ENCODE measurements at regions not wholly inside any gene's neighbourhood (a gene's known extent, or its start where the extent isn't known, plus 50 kb on each side); places are given as distances from the start of the nearest gene placed in this dataset.
"Not testable (repeated sequence)": the region's sequence is repeated elsewhere in the genome, so short reads cannot be mapped to it uniquely, and the experiment has no call there.

DNA sequence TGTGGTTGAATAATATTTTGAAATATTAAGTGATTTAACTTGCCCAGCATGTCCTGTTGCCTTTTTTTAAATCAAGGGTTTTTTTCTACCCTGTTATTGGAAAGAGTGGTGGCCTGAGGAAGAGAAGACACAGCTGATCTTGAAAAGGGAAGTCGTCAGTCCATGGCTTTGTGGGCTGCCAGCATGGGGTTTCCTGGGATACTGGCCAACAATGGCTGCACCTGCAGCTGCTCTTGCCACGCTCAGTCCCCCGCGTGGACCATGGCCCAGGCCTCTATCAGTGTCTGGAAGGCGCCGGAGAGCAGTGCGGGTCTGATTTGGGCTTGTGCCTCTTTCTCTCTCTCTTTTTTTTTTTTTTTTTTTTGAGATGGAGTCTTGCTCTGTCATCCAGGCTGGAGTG is 99.3 kb downstream of the ASB1 start:
- no peak for DNase-seq (ENCODE audit: low spot score)
- no peak overlapping the region for H3K27ac Mint-ChIP-seq
- no peaks in the 10 kb centered on the region for H3K36me3 Mint-ChIP-seq (ENCODE audit: low read depth)
- no peak overlapping the region for H3K4me3 Mint-ChIP-seq (ENCODE audit: low read depth)
- intact Hi-C loops (cut with micrococcal nuclease): no loop called here
- H3K27me3 Mint-ChIP-seq (ENCODE audit: low read depth): peaks cover 2% of the 10 kb centered on the region
- H3K9me3 Mint-ChIP-seq: peaks cover 6% of the 10 kb centered on the region
- H3K4me1 Mint-ChIP-seq (ENCODE audit: low read depth): no peaks in the 10 kb centered on the region

DNA sequence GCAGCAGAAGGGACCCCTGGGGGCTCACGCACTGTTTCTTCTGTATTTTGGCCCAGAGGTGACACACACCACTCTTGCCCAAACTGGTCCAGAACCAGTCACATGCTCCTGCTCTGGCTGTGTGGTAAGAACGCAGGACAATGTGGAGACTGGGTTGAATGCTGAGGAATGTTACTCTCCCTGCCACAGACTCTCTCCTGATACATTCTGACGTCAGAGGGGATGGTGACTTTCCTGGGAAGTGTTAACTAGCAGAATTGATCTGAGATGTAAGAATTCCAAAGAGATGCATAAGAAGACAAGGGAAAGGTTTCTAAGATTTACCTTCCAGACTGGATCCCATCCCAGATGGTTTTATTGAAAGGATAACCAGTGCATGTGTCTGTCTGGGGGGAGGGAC is 100.8 kb downstream of the ASB1 start:
- no peak overlapping the region for H3K4me3 Mint-ChIP-seq (ENCODE audit: low read depth)
- no peak for DNase-seq (ENCODE audit: low spot score)
- H3K27ac Mint-ChIP-seq: no peak overlapping the region
- H3K4me1 Mint-ChIP-seq (ENCODE audit: low read depth): no peaks in the 10 kb centered on the region
- H3K27me3 Mint-ChIP-seq (ENCODE audit: low read depth): peaks cover under 1% of the 10 kb centered on the region
- intact Hi-C loops (cut with micrococcal nuclease): no loop called here
- no peaks in the 10 kb centered on the region for H3K36me3 Mint-ChIP-seq (ENCODE audit: low read depth)
- peaks cover 20% of the 10 kb centered on the region for H3K9me3 Mint-ChIP-seq

DNA sequence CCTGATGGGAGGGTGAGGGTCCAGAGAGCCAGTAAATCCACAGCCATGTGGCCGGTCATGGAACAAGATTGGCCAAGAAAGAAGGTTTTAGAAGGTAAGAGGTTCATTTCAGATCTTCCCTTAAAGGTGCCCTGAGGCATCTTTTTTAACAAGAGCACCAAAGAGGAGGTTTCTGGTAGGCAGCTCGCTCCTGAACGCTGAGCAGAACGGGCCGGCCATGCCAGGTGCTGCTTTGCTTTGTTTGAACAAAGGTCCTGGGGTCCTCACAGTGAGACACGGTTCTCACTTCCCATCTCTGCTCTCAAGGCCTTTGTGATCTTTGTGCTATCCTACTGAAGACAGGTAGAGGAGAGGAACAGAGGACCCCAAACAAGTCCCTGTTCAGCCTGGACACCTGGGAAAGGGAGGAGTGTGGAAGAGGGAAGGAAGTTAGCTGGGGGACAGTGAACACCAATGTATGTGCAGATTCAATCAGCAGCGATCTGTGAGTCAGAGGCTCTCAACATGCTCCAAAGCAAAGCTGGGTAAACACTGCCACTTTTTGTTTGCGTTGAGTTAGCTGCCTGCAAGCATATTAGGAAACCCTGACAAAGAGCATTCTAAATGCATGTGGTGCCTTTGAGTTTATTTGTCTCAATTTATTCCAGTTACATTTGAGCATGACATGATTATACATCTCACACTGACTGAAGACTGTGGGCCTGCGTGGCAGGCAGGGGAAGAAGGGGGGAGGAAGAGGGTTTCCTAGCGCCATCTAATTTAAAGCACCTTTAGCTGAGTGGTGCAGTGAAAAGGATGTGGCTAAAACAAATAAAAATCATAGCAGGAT is 102.4 kb downstream of the ASB1 start:
- H3K27ac Mint-ChIP-seq: no peak overlapping the region
- H3K4me1 Mint-ChIP-seq (ENCODE audit: low read depth): no peaks in the 10 kb centered on the region
- H3K9me3 Mint-ChIP-seq: peaks cover 20% of the 10 kb centered on the region
- no peaks in the 10 kb centered on the region for H3K27me3 Mint-ChIP-seq (ENCODE audit: low read depth)
- no peak overlapping the region for H3K4me3 Mint-ChIP-seq (ENCODE audit: low read depth)
- no peak for DNase-seq (ENCODE audit: low spot score)
- intact Hi-C loops (cut with micrococcal nuclease): no loop called here
- no peaks in the 10 kb centered on the region for H3K36me3 Mint-ChIP-seq (ENCODE audit: low read depth)

DNA sequence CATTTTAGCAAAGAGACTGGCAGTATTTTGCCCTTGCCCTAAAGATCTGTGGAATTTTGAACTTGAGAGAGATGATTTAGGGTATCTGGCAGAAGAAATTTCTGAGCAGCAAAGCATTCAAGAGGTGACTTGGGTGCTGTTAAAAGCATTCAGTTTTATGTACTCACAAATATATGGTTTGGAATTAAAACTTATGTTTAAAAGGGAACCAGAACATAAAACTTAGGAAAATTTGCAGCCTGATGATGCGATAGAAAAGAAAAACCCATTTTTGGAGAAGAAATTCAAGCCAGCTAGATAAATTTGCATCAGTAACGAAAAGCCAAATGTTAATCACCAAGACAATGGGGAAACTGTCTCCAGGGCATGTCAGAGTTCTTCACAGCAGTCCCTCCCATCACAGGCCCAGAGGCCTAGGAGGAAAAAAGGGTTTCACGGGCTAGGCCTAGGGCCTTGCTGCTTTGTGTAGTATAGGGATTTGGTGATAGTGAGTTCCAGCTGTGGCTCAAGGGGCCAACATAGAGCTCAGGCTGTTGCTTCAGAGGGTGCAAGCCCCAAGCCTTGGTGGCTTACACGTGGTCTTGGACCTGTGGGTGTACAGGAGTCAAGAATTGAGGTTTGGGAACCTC is 104.4 kb downstream of the ASB1 start:
- H3K27me3 Mint-ChIP-seq (ENCODE audit: low read depth); H3K4me3 Mint-ChIP-seq (ENCODE audit: low read depth); H3K36me3 Mint-ChIP-seq (ENCODE audit: low read depth); DNase-seq (ENCODE audit: low spot score); H3K27ac Mint-ChIP-seq; intact Hi-C loops (cut with micrococcal nuclease); H3K4me1 Mint-ChIP-seq (ENCODE audit: low read depth): not testable (repeated sequence)
- H3K9me3 Mint-ChIP-seq: peaks cover 20% of the 10 kb centered on the region

DNA sequence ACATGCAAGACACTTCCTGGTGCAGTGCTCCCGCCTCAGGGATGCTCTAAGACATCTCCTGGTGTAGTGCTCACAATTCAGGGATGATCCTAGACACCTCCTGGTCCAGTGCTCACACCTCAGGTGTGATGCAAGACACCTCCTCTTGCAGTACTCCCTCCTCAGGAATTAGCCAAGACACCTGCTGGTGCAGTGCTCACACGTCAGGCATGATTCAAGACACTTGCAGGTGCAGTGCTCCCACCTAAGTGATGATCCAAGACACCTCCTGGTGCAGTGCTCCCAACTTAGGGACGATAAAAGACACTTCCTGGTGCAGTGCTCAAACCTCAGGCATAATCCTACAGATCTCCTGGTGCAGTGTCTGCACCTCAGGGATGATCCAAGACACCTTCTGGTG is 117.0 kb downstream of the ASB1 start:
- H3K4me1 Mint-ChIP-seq (ENCODE audit: low read depth); H3K9me3 Mint-ChIP-seq; H3K27me3 Mint-ChIP-seq (ENCODE audit: low read depth); intact Hi-C loops (cut with micrococcal nuclease); H3K27ac Mint-ChIP-seq; H3K36me3 Mint-ChIP-seq (ENCODE audit: low read depth); DNase-seq (ENCODE audit: low spot score); H3K4me3 Mint-ChIP-seq (ENCODE audit: low read depth): not testable (repeated sequence)

DNA sequence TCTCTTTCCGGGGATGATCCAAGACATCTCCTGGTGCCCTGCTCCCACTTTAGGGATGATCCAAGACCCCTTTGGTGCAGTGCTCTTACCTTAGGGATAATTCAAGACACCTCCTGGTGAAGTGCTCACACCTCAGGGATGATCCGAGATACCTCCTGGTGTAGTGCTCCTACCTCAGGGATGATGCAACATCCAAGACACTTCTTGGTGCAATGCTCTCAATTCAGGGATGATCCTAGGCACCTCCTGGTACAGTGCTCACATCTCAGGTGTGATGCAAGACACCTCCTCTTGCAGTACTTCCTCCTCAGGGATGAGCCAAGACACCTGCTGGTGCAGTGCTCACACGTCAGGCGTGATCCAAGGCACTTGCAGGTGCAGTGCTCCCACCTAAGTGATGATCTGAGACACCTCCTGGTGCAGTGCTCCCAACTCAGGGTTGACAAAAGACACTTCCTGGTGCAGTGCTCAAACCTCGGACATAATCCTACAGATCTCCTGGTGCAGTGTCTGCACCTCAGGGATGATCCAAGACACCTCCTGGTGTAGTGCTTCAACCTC is 122.3 kb downstream of the ASB1 start:
- Mint-ChIP-seq H3K27ac (no peak overlapping the region), H3K4me1 (ENCODE audit: low read depth) (no peaks in the 10 kb centered on the region), H3K36me3 (ENCODE audit: low read depth) (no peaks in the 10 kb centered on the region), H3K9me3 (peaks cover 4% of the 10 kb centered on the region), H3K4me3 (ENCODE audit: low read depth) (no peak overlapping the region), H3K27me3 (ENCODE audit: low read depth) (no peaks in the 10 kb centered on the region)
- intact Hi-C loops (cut with micrococcal nuclease): no loop called here
- no peak for DNase-seq (ENCODE audit: low spot score)

DNA sequence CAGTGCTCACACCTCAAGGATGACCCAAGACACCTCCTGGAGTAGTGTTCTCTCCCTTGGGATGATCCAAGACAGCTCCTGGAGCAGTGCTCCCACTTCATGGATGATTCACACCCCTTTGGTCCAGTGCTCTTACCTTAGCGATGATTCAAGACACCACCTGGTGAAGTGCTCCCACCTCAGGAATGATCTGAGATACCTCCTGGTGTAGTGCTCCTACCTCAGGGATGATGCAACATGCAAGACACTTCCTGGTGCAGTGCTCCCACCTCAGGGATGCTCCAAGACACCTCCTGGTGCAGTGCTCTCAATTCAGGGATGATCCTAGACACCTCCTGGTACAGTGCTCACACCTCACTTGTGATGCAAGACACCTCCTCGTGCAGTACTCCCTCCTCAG is 123.1 kb downstream of the ASB1 start:
- Mint-ChIP-seq H3K27me3 (ENCODE audit: low read depth) (no peaks in the 10 kb centered on the region), H3K9me3 (peaks cover 4% of the 10 kb centered on the region), H3K4me1 (ENCODE audit: low read depth) (no peaks in the 10 kb centered on the region), H3K4me3 (ENCODE audit: low read depth) (no peak overlapping the region), H3K36me3 (ENCODE audit: low read depth) (no peaks in the 10 kb centered on the region), H3K27ac (no peak overlapping the region)
- intact Hi-C loops (cut with micrococcal nuclease): no loop called here
- DNase-seq (ENCODE audit: low spot score): no peak

DNA sequence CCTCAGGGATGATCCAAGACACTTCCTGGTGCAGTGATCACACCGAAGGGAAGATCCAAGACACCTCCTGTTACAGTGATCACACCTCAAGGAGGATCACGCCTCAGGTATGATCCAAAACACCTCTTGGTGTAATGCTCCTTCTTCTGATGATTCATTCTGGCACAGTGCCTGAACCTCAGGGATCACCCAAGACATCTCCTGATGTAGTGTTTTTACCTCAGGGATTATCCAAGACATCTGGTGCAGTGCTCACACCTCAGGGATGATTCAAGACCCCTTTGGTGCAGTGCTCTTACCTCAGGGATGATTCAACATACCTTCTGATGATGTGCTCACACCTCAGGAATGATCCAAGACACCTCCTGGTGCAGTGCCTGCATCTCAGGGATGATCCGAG is 124.4 kb downstream of the ASB1 start:
- Mint-ChIP-seq H3K27me3 (ENCODE audit: low read depth) (no peaks in the 10 kb centered on the region), H3K4me1 (ENCODE audit: low read depth) (no peaks in the 10 kb centered on the region)

DNA sequence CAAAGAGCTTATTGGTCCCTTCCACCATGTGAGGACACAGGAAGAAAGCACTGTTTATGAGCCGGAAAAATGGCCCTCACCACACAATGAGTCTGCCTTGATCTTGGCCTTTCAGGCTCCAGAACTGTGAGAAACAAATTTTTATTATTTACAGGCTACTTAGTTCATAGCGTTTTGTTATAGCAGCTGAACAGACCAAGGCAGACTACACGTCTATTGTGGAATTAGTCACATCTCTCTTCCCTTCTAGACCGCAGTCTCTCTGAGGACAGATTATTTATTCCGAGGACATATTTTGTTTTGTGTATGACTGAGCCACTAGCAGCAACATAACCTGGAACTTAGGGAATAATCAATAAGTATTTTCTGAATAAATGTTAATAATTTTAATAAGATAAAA is 125.5 kb downstream of the ASB1 start:
- H3K27ac Mint-ChIP-seq: no peak overlapping the region
- H3K36me3 Mint-ChIP-seq (ENCODE audit: low read depth): no peaks in the 10 kb centered on the region
- H3K27me3 Mint-ChIP-seq (ENCODE audit: low read depth): no peaks in the 10 kb centered on the region
- H3K4me1 Mint-ChIP-seq (ENCODE audit: low read depth): no peaks in the 10 kb centered on the region
- H3K4me3 Mint-ChIP-seq (ENCODE audit: low read depth): no peak overlapping the region
- H3K9me3 Mint-ChIP-seq: peaks cover 4% of the 10 kb centered on the region
- intact Hi-C loops (cut with micrococcal nuclease): no loop called here
- DNase-seq (ENCODE audit: low spot score): no peak

More for the DNA sequence above, 124.4 kb downstream of the ASB1 start:
- no peak for DNase-seq (ENCODE audit: low spot score)
- Mint-ChIP-seq H3K36me3 (ENCODE audit: low read depth) (no peaks in the 10 kb centered on the region), H3K9me3 (peaks cover 4% of the 10 kb centered on the region), H3K4me3 (ENCODE audit: low read depth) (no peak overlapping the region), H3K27ac (no peak overlapping the region)
- intact Hi-C loops (cut with micrococcal nuclease): no loop called here

DNA sequence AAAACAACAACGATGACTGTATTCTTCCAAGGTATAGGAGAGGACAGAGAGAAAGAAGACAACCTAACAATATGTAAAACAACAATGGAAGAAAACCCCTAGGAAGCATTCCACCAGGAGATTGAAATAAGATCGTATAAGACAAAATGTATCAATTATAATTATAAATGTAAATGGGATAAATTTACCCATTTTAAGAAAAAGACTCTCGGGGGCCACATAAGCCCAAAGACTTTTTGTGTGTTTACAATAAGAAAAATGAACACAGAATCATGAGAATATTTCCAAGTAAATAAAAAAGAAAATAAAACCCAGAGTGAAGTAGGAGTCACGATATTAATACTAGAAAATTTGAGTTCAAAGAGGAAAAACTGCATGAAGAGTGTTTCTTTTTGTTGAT is 126.4 kb downstream of the ASB1 start:
- H3K4me3 Mint-ChIP-seq (ENCODE audit: low read depth): no peak overlapping the region
- no peaks in the 10 kb centered on the region for H3K4me1 Mint-ChIP-seq (ENCODE audit: low read depth)
- H3K27me3 Mint-ChIP-seq (ENCODE audit: low read depth): no peaks in the 10 kb centered on the region
- no peaks in the 10 kb centered on the region for H3K36me3 Mint-ChIP-seq (ENCODE audit: low read depth)
- H3K27ac Mint-ChIP-seq: no peak overlapping the region
- DNase-seq (ENCODE audit: low spot score): no peak
- H3K9me3 Mint-ChIP-seq: peaks cover 4% of the 10 kb centered on the region
- intact Hi-C loops (cut with micrococcal nuclease): no loop called here

DNA sequence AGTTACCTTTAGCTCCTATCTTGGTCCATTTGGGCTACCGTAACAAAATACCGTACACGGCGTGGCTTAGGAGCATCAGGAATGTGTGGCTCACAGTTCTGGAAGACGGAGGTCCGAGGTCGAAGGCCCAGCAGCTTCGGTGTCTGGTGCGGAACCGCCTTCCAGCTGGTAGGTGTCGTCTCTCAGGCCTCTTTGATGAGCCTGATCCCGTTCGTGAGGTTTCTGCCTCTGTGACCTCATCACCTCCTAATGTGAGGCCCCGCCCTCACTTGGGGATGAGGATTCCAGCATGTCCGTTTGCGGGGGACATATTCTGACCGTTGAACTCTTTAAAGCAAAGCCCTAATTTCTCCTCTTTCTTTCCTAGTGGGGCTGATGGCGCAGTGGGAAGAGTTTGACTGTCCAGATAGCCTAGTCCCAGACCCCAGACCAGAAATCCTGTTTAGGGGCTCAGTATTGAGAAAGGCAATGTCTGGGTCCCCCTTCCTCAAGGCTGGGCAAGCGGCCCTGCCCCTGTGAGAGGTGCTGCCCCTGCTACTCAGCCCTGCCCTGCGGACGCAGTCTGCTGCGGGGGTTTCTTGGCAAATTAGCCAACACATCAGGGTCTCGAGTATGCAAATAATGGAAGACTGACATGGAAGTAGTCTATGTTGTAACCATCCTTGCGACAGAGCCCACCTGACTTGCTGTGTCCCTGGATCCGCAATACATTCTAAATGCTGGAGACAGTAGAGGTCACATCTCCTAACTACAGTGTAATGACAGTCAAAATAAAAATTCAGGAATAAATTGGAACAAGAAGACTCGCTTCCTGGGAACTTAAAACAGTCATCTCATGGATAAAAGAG is 128.0 kb downstream of the ASB1 start:
- H3K9me3 Mint-ChIP-seq: peaks cover 4% of the 10 kb centered on the region
- H3K27me3 Mint-ChIP-seq (ENCODE audit: low read depth): no peaks in the 10 kb centered on the region
- DNase-seq (ENCODE audit: low spot score): no peak
- no peaks in the 10 kb centered on the region for H3K36me3 Mint-ChIP-seq (ENCODE audit: low read depth)
- H3K4me3 Mint-ChIP-seq (ENCODE audit: low read depth): no peak overlapping the region
- no peaks in the 10 kb centered on the region for H3K4me1 Mint-ChIP-seq (ENCODE audit: low read depth)
- no peak overlapping the region for H3K27ac Mint-ChIP-seq
- intact Hi-C loops (cut with micrococcal nuclease): no loop called here

DNA sequence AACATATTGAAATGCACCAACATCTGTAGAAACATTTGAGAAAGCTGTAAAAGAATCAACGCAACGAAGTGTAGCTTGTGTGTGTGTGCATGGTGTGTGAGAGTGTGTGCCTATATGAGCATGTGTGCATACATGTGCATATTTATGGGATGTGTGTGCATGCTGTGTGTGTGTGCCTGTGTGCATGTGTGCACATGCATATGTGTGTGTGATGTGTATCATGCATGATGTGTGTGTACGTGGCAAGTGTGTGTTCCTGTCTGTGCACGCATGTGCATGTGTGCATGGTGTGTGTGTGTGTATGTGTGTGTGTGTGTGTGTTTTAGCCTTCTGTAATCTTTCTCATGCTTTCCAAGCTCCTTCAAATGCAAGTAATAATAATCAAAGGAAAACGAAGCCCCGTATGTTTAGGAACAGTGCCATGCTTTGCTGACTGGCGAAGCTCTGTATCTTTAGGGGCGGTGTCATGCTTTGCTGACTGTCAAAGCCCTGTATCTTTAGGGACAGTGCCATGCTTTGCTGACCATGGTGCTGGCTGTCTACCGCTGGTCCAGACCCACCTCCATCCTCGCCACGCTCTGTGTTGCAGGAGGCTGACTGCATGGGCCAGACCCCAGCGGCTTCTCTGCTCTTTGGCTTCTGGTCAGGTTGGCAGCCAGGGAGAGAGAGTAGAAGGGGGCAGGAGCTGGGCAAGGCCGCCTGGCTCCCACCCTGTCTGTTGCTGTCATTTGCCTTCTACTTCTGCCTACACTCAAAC is 129.2 kb downstream of the ASB1 start:
- no peaks in the 10 kb centered on the region for H3K36me3 Mint-ChIP-seq (ENCODE audit: low read depth)
- intact Hi-C loops (cut with micrococcal nuclease): no loop called here
- H3K9me3 Mint-ChIP-seq: peaks cover 4% of the 10 kb centered on the region
- H3K4me3 Mint-ChIP-seq (ENCODE audit: low read depth): no peak overlapping the region
- DNase-seq (ENCODE audit: low spot score): no peak
- no peak overlapping the region for H3K27ac Mint-ChIP-seq
- H3K4me1 Mint-ChIP-seq (ENCODE audit: low read depth): no peaks in the 10 kb centered on the region
- H3K27me3 Mint-ChIP-seq (ENCODE audit: low read depth): no peaks in the 10 kb centered on the region

All from activated T-helper 2 cell treated with anti-CD3 and anti-CD28 coated beads, Interferon-gamma antibody, Interleukin-2, Interleukin-4, amounts not matched to agents 10 μg/mL and 5 μg/mL and 100 μg/mL, durations not matched to agents 14 hours and 24 hours and 36 hours (primary cell).